Glutamatergic neuron (in vitro differentiated cells): ENCODE measurements at regions not wholly inside any gene's neighbourhood (a gene's known extent, or its start where the extent isn't known, plus 50 kb on each side); places are given as distances from the start of the nearest gene placed in this dataset.

Source experiments
- DNase-seq: peaks from one replicate; pipeline ENCODE4 v3.0.0; 2022
- H3K27ac Mint-ChIP-seq: one replicate; pipeline ENCODE4 v1.8.0; 2020; ENCODE audit warnings: mild to moderate bottlenecking, mixed read lengths, inconsistent platforms; ENCODE audit not compliant: unreplicated experiment
- H3K27me3 Mint-ChIP-seq: one replicate; pipeline ENCODE4 v1.8.0; 2020; ENCODE audit warnings: mild to moderate bottlenecking, moderate library complexity, mixed read lengths, inconsistent platforms; ENCODE audit not compliant: unreplicated experiment
- H3K36me3 Mint-ChIP-seq: one replicate; pipeline ENCODE4 v1.8.0; 2020; ENCODE audit warnings: mild to moderate bottlenecking, mixed read lengths, inconsistent platforms; ENCODE audit not compliant: unreplicated experiment
- H3K4me1 Mint-ChIP-seq: one replicate; pipeline ENCODE4 v1.8.0; 2020; ENCODE audit warnings: mild to moderate bottlenecking, low read depth, mixed read lengths, inconsistent platforms; ENCODE audit not compliant: unreplicated experiment
- H3K4me3 Mint-ChIP-seq: one replicate; pipeline ENCODE4 v1.8.0; 2020; ENCODE audit warnings: mild to moderate bottlenecking, mixed read lengths, inconsistent platforms; ENCODE audit not compliant: unreplicated experiment
- H3K9me3 Mint-ChIP-seq: one replicate; pipeline ENCODE4 v1.8.0; 2020; ENCODE audit warnings: mild to moderate bottlenecking, moderate library complexity, mixed read lengths, inconsistent platforms; ENCODE audit not compliant: unreplicated experiment
- CTCF ChIP-seq: fragments of 200-600 bp; sonication (generic); IDR thresholded peaks from one replicate; pipeline ENCODE4 v1.5.0; 2021; ENCODE audit not compliant: partially characterized antibody, unreplicated experiment

- peaks cover 21% of the 10 kb centered on the region for H3K36me3 Mint-ChIP-seq
- no peak for DNase-seq
- no peaks in the 10 kb centered on the region for H3K9me3 Mint-ChIP-seq
- H3K4me3 Mint-ChIP-seq: no peak overlapping the region
- no peak for TF ChIP-seq CTCF
- H3K4me1 Mint-ChIP-seq: peaks cover 3% of the 10 kb centered on the region
- H3K27me3 Mint-ChIP-seq: peaks cover 2% of the 10 kb centered on the region
- H3K27ac Mint-ChIP-seq: no peak overlapping the region
Measured at GRCh38 chr18:55839343-55839742, 251.4 kb upstream of the TCF4 start.

- DNase-seq: no peak
- H3K4me3 Mint-ChIP-seq: no peak overlapping the region
- H3K4me1 Mint-ChIP-seq: peaks cover 3% of the 10 kb centered on the region
- H3K36me3 Mint-ChIP-seq: peaks cover 21% of the 10 kb centered on the region
- peaks cover 2% of the 10 kb centered on the region for H3K27me3 Mint-ChIP-seq
- H3K9me3 Mint-ChIP-seq: no peaks in the 10 kb centered on the region
- H3K27ac Mint-ChIP-seq: no peak overlapping the region
- no peak for TF ChIP-seq CTCF
Measured at GRCh38 chr18:55838841-55839240, 250.8 kb upstream of the TCF4 start.

GRCh38 chr18:55838319-55838718 is 250.3 kb upstream of the TCF4 start:
- no peak for DNase-seq
- no peak overlapping the region for H3K27ac Mint-ChIP-seq

GRCh38 chr18:55833543-55833942 is 245.6 kb upstream of the TCF4 start:
- Mint-ChIP-seq H3K27me3 (peaks cover 2% of the 10 kb centered on the region), H3K4me1 (peaks cover 3% of the 10 kb centered on the region), H3K9me3 (no peaks in the 10 kb centered on the region), H3K36me3 (peaks cover 10% of the 10 kb centered on the region), H3K4me3 (no peak overlapping the region), H3K27ac (no peak overlapping the region)
- no peak for DNase-seq
- no peak for TF ChIP-seq CTCF

More at GRCh38 chr18:55838319-55838718, 250.3 kb upstream of the TCF4 start:
- TF ChIP-seq CTCF: no peak
- Mint-ChIP-seq H3K9me3 (no peaks in the 10 kb centered on the region), H3K27me3 (peaks cover 2% of the 10 kb centered on the region), H3K4me1 (peaks cover 3% of the 10 kb centered on the region), H3K36me3 (peaks cover 21% of the 10 kb centered on the region), H3K4me3 (no peak overlapping the region)

GRCh38 chr18:55830544-55830943 is 242.6 kb upstream of the TCF4 start:
- DNase-seq: no peak
- no peak for TF ChIP-seq CTCF
- H3K36me3 Mint-ChIP-seq: no peaks in the 10 kb centered on the region

More at GRCh38 chr18:55830544-55830943, 242.6 kb upstream of the TCF4 start:
- no peaks in the 10 kb centered on the region for H3K27me3 Mint-ChIP-seq
- H3K4me3 Mint-ChIP-seq: no peak overlapping the region
- peaks cover 3% of the 10 kb centered on the region for H3K9me3 Mint-ChIP-seq
- H3K4me1 Mint-ChIP-seq: peaks cover 1% of the 10 kb centered on the region
- no peak overlapping the region for H3K27ac Mint-ChIP-seq
